ENCODE measurements at regions not wholly inside any gene's neighbourhood (a gene's known extent, or its start where the extent isn't known, plus 50 kb on each side); places are given as distances from the start of the nearest gene placed in this dataset.

- TF ChIP-seq TEAD4 (IDR thresholded peaks at IDR 0.05; ENCODE audit: borderline replicate concordance, insufficient read depth): no peak
- no peak for TF ChIP-seq CTCF (IDR thresholded peaks at IDR 0.05)
- no peak for TF ChIP-seq NRF1 (IDR thresholded peaks at IDR 0.05; ENCODE audit: low read depth, low read length)
- TF ChIP-seq RFX5 (IDR thresholded peaks at IDR 0.05; ENCODE audit: low read length): no peak
- no peak for TF ChIP-seq USF2 (IDR thresholded peaks at IDR 0.05; ENCODE audit: borderline replicate concordance, low read depth, low read length)
- no peak for TF ChIP-seq GABPA (IDR thresholded peaks at IDR 0.05; ENCODE audit: low read depth)
- TF ChIP-seq, protein P1, sequence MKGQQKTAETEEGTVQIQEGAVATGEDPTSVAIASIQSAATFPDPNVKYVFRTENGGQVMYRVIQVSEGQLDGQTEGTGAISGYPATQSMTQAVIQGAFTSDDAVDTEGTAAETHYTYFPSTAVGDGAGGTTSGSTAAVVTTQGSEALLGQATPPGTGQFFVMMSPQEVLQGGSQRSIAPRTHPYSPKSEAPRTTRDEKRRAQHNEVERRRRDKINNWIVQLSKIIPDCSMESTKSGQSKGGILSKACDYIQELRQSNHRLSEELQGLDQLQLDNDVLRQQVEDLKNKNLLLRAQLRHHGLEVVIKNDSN (IDR thresholded peaks at IDR 0.05; ENCODE audit: borderline replicate concordance, low read depth): no peak
- TF ChIP-seq YY1 (IDR thresholded peaks at IDR 0.05; ENCODE audit: low read depth): no peak
- TF ChIP-seq SMC3 (IDR thresholded peaks at IDR 0.05; ENCODE audit: low read depth, low read length): no peak
- no peak for TF ChIP-seq POLR2AphosphoS5 (IDR thresholded peaks at IDR 0.05; ENCODE audit: low read depth, low read length)
- no peak for TF ChIP-seq TAF1 (IDR thresholded peaks at IDR 0.05; ENCODE audit: borderline replicate concordance, low read depth, low read length)
- no peak for TF ChIP-seq MXI1 (IDR thresholded peaks at IDR 0.05; ENCODE audit: low read depth, low read length)
- no peak for TF ChIP-seq CHD2 (IDR thresholded peaks at IDR 0.05; ENCODE audit: low read length, partially characterized antibody)
Observed at GRCh38 chr6:19329078-19329477, 508.1 kb upstream of the ID4 start.
